ENCODE measurements at regions not wholly inside any gene's neighbourhood (a gene's known extent, or its start where the extent isn't known, plus 50 kb on each side); places are given as distances from the start of the nearest gene placed in this dataset.

DNA sequence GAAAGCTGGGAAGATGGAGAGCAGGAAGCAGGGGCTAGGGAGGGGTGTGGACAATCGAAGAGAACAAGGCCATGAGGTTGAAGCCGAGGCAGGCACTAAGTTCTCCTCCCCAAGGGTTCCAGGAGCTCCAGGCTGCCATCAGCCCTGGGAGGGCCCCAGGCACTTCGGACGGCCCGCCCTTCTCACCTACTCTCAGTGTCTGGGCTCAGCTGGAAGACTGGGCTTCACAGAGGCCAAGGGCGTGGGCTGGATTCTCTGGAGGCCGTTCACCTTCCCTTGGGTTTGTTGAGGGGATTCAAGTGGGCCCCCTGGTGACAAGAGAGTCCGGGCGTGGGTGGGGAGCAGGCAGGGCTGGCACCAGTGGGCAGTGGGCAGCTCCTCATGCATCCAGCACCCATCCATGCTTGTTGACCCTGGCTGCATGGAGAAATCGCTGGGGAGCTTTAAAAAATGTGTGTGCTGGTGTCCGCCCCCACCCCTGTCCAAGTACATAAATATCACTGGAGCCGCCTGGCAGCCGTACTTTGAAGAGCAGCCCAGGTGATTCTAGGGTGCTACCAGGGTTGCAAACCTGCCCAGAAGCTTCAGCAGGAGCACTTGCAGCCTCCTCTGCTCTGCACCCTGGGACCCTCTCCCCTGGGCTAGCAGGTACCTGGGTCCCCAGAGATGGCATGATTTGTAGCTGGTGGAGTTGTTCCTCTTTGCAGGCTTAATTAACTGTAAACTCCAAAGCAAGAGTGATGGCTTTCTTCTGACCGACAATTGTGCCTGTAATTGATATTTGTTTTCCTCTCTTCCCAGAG, 74.3 kb downstream of the RTL6 start:
- no peak for DNase-seq (ENCODE audit: low read depth in 2 of 2)

GRCh38 chr22:44422746-44423380, 75.2 kb downstream of the RTL6 start:
- DNase-seq (ENCODE audit: low read depth in 2 of 2), result no peak

- DNase-seq (ENCODE audit: low read depth in 2 of 2), result no peak
Measured at GRCh38 chr22:44419429-44419828, 78.6 kb downstream of the RTL6 start.

DNA sequence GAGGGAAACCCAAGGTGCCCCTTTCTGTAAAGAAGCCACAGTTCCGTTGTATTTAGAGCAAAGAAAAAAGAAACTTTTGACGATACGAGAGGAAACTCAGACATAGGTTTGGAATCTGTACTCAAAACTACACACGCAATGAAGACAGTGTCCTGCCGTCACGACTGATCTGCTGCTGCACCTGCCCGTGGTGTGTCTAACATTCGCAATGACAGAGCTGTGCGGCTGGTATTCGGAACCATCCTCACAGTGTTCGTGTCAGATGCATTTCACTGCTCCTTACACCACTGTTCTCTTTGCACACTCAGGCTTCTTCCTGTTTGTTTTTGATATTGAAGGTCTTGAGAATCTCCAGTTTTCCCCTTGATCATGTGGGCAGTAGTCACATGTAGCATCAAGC, 84.8 kb downstream of the RTL6 start:
- no peak for DNase-seq (ENCODE audit: low read depth in 2 of 2)

GRCh38 chr22:44412136-44412731, 85.8 kb downstream of the RTL6 start:
- DNase-seq (ENCODE audit: low read depth in 2 of 2), result no peak

GRCh38 chr22:44411226-44412135, 86.6 kb downstream of the RTL6 start:
- DNase-seq (ENCODE audit: low read depth in 2 of 2), result no peak

DNA sequence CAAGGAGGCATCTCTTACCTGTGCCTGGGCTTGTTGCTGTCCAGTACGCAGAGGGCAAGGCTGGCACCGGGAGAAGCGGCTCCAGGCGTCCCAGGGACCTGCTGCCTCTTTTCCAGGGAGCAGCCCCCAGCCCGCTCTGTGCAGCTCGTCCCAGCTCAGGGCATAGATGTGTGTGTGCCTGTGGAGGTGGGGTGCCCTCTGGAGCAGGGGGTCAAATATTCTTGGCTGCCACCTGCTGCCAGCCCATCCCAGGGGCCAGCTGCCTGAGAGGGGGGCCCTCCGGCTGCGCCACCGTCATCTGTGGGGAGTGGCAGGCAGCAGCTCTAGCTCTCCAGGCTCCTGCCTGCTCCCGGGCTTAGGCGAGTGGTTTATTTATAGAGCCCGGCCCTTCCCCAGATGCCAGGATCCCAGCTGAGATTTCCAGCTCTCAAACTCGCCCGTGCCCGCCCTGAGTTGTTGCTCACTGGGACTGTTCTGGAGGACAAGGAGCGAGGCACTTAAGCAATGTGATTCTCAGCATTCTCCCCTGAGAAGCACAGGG, 87.5 kb downstream of the RTL6 start:
- no peak for DNase-seq (ENCODE audit: low read depth in 2 of 2)

DNA sequence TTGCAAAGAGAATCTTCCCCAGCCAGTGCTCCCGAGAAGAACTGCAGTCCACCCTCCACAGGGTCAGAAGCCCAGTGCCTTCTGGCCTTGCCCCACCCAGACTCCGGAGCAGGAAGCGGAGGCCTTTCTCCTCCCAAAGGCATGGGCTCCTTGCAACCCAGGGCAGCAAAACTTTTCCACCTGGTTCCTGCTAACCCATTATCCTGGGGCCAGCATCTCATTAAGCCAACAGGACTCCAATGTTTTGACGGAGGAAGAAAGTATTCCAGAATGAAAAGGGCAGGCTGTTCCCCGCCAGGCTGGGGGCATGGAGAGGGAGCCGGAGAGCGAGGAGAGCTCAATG, 88.1 kb downstream of the RTL6 start:
- DNase-seq (ENCODE audit: low read depth in 2 of 2), result no peak

GRCh38 chr22:44409211-44409973, 88.6 kb downstream of the RTL6 start:
- no peak for DNase-seq (ENCODE audit: low read depth in 2 of 2)

DNA sequence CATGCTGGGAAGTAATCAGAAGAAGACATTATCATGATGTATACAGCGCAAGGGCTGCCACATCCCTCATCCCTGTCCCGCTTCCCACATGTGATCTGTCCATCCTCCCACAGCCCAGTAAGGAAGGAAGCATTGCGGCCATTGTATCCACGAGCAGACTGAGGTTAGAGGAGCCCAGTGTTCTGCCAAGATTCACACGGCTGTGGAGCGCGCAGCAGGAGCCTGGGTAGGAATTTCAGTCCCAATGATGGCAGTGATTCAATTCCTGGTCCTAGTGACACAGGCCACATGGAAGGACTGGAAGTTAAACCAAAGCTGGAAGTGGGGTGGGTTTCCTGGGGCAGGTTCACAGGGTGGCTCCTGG, 89.2 kb downstream of the RTL6 start:
- no peak for DNase-seq (ENCODE audit: low read depth in 2 of 2)

- no peak for DNase-seq (ENCODE audit: low read depth in 2 of 2)
Measured at GRCh38 chr22:44407987-44408828, 89.8 kb downstream of the RTL6 start.

DNA sequence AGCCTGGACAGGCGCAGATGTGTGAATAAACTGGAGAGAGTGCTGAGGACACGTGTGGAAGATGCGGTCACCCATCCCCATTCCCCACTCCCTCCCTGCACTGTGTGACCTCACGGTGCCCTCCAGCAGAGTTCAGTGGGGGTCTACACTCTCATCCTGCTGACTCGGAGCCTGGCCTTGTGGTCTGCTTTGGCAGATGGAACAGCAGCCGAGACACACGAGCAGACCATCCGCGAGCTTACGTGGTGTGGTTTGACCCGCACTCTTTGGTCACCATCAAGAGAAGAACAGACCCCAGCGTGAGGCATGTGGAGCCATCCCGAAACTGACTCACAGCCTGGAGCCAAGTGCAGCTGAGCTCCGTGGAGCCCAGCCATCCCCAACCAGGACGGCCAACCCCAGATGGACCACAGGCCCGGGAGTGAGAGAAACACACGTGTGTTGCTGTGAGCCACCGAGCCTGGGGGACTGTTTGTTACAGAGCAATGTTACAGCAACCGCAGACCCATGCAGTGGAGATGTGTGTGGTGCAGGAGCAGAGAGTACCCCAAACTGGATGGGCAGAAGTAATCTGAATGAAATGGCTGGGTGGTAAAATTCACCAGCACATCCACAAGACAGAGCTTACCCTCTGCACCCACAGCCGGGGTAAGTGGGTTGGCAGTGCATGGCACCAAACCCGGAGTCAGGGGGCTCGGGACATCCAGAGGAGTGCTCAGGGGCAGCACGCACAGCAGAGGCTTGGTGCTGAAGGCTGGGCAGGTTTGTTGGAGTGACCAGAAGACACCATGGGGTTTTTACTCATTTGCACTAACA, 90.7 kb downstream of the RTL6 start:
- DNase-seq (ENCODE audit: low read depth in 2 of 2), result no peak

DNA sequence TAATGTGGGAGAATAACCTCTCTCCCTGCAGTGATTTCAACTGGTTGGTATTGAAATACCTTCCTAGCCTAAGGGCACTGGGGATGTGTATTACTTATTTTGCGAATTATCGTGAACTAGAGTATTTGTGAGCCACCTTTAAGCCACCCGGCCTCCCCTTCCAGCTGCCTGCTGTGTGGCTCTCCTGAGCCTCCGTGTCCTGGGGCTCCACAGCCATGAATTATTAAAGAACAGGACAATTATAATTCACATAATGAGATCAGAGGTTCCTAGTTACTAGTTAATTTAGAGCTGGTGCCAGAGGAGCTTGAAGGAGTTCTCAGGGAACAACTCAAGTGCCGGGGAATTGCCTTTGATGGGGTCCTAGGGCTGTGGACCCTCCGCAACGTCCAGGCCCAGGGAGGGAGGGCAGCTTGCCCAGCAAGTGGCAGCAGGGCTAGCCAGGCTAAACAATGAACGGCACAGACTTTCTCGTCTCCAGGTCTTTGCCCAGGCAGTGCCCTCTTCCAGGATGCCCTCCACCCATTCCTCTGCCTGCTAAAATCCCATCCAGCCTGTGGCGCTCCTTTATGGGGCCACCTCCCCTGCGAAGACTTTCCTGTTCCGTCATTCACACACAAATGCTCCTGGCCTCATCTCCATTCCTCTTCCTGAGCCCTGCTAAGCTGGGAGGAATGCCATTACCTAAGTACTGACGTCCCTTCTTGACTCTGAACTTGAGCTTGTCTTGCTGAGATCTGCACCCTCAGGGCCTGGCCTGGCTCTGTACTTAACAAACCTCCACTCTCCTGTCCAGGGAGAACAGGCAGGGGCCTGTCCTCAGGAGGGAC, 91.5 kb downstream of the RTL6 start:
- DNase-seq (ENCODE audit: low read depth in 2 of 2), result no peak

- DNase-seq (ENCODE audit: low read depth in 2 of 2), result no peak
Measured at GRCh38 chr22:44405661-44406060, 92.4 kb downstream of the RTL6 start.

DNA sequence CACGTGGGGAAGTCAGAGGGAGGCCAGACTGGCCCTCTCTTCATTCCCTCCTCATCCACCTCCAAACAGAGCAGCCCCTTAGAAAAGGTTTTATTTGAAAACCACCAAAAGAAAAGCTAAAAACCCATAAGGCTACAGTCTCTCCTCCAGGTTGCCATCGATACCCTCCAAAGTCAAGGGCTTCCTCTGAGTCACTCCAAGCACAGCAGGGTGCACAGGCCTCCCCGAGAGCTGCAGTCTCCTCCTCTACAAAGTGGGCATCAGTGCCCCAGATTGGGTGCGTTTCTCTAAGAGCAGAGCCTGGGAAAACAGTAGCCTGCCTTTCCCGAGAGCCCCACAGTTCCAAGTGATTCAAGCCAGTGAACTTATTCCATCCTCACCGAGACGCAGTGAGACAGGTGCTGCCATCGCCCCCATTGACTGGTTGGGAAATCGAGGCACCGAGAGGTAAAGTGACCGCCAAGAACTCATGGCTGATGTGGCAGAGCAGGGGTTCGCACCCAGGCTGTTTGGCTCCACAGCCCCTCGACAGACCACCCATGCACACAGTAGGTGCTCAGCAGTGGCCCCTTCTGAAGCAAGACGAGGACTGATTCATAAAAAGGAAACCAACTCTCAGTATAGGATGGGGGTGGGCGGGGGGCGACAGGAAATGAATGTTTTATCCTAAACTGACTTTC, 91.7 kb upstream of the SHISAL1 start:
- DNase-seq (ENCODE audit: low read depth in 2 of 2), result no peak

DNA sequence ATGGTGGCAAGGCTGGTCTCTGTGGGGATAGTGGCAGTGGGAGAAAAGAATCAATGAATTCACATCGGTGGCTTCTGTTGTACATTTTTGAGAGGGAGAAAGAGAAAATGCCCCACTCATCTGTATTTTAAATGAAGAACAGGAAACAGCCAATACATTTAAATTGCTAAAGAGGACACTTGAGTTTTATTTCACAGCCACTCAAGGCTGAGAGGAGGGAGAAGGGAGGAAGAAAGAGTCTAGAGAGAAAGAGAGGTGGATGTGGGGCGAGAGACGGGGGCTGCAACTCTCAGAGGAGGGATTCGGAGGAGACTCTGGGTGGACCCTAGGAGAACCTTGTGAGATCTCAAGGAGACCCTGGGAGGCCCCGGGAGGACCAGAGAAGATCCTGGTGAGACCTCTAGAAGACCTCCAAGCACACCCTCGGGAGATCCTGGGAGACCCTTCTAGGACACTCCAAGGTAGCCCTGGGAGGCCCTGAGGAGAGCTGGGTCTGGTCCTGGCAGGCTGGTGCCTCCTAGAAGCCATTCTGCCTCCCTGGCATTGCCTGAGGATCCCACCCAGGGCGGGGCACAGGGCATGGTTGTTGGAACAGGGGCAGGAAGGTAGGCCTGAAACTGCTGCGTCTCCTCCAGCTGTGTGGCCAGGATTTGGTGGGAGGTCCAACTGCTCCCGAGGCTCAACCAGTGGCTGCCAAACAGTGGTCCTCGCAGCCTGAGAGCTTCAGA, 91.0 kb upstream of the SHISAL1 start:
- DNase-seq (ENCODE audit: low read depth in 2 of 2), result no peak

- DNase-seq (ENCODE audit: low read depth in 2 of 2), result no peak
Measured at GRCh38 chr22:44403166-44403565, 90.4 kb upstream of the SHISAL1 start.
